Spleen (tissue), 7 donors: ENCODE measurements at regions not wholly inside any gene's neighbourhood (a gene's known extent, or its start where the extent isn't known, plus 50 kb on each side); places are given as distances from the start of the nearest gene placed in this dataset.

Experiments
- CTCF ChIP-seq, 11 experiments: fragments of 200-600 bp in 7 of 11; fragments of 450-650 bp in 4 of 11; sonication (generic) in 4 of 11; IDR thresholded peaks in 8 of 11; conservative IDR thresholded peaks in 3 of 11; 1 replicate in 7 of 11; 2 replicates in 4 of 11; pipeline versions ENCODE4 v1.4.0 to v1.8.0; 2016 to 2021; ENCODE audit warnings: antibody characterized with exemption in 11 of 11, inconsistent platforms in 4 of 11, mild to moderate bottlenecking in 1 of 11
- POLR2AphosphoS5 ChIP-seq, 3 donors: sonication (generic); formaldehyde crosslinking; IDR thresholded peaks; one replicate each; pipeline ENCODE4 v1.5.1; 2017; ENCODE audit warnings: antibody characterized with exemption in 3 of 3
- donor health status: DM: no; HTN: no; CAD: no; lungs with moderate emphysema.
- donor health status: DM: no; HTN: no; CAD: no.
- donor health status: DM: no; HTN: no; CAD: no.

DNA sequence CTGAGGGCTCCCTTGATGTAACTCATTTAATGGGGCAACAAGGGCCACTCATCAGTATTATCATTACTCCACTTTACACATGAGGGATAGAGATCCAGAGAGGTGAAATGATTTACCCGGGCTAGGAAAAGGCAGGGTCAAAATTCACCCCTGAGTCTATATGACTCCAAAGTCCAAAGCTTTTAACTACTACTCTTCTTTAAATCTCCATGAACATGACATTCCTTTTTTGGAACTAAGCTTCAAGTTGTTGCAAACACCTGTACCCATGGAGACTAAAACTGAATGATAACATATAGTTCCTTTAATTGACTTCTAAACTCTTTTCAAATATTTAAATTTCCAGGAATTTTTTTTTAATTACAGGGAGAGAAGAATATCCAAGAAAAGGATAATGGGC, 292.9 kb upstream of the GADL1 start:
- TF ChIP-seq CTCF (IDR thresholded peaks at IDR 0.05 in 8 of 11, conservative IDR thresholded peaks at IDR 0.05 in 3 of 11), result no peak
- TF ChIP-seq POLR2AphosphoS5 (IDR thresholded peaks at IDR 0.05), result no peak
